ENCODE measurements at regions not wholly inside any gene's neighbourhood (a gene's known extent, or its start where the extent isn't known, plus 50 kb on each side); places are given as distances from the start of the nearest gene placed in this dataset.
"Not testable (repeated sequence)": the region's sequence is repeated elsewhere in the genome, so short reads cannot be mapped to it uniquely, and the experiment has no call there.

GRCh38 chrX:112577146-112577545 is 102.6 kb downstream of the LHFPL1 start:
- no peaks in the 10 kb centered on the region for H3K27me3 Mint-ChIP-seq
- H3K4me3 Mint-ChIP-seq, result no peak overlapping the region
- H3K36me3 Mint-ChIP-seq, result peaks cover 2% of the 10 kb centered on the region
- H3K27ac Mint-ChIP-seq, result no peak overlapping the region
- peaks cover 0 to 5% (median 3%) of the 10 kb centered on the region in 3 donors for H3K9me3 Mint-ChIP-seq
- H3K4me1 Mint-ChIP-seq, result no peaks in the 10 kb centered on the region

GRCh38 chrX:112571388-112571787 is 108.3 kb downstream of the LHFPL1 start:
- Mint-ChIP-seq H3K27me3 (no peaks in the 10 kb centered on the region), H3K9me3 (peaks cover 0 to 1% (median 1%) of the 10 kb centered on the region in 3 donors), H3K36me3 (no peaks in the 10 kb centered on the region), H3K27ac (no peak overlapping the region), H3K4me1 (no peaks in the 10 kb centered on the region), H3K4me3 (no peak overlapping the region)

- Mint-ChIP-seq H3K9me3 (peaks cover 0 to 2% (median 0%) of the 10 kb centered on the region in 3 donors), H3K36me3 (no peaks in the 10 kb centered on the region), H3K27ac (no peak overlapping the region), H3K4me3 (no peak overlapping the region), H3K4me1 (no peaks in the 10 kb centered on the region), H3K27me3 (no peaks in the 10 kb centered on the region)
Observed at GRCh38 chrX:112555831-112556230, 123.9 kb downstream of the LHFPL1 start.

GRCh38 chrX:112545051-112545450 is 134.7 kb downstream of the LHFPL1 start:
- Mint-ChIP-seq H3K9me3 (peaks cover 0 to 11% (median 0%) of the 10 kb centered on the region in 3 donors), H3K27ac (no peak overlapping the region), H3K27me3 (no peaks in the 10 kb centered on the region), H3K4me3 (no peak overlapping the region), H3K4me1 (peaks cover 0 to 1% (median 0%) of the 10 kb centered on the region in 3 donors), H3K36me3 (no peaks in the 10 kb centered on the region)

GRCh38 chrX:112536544-112536943 is 143.2 kb downstream of the LHFPL1 start:
- H3K9me3 Mint-ChIP-seq, result peaks cover 0 to 7% (median 0%) of the 10 kb centered on the region in 3 donors
- no peak overlapping the region for H3K27ac Mint-ChIP-seq
- no peak overlapping the region for H3K4me3 Mint-ChIP-seq
- no peaks in the 10 kb centered on the region for H3K27me3 Mint-ChIP-seq
- H3K36me3 Mint-ChIP-seq, result no peaks in the 10 kb centered on the region
- no peaks in the 10 kb centered on the region for H3K4me1 Mint-ChIP-seq

GRCh38 chrX:112527903-112528302 is 151.8 kb downstream of the LHFPL1 start:
- H3K4me3 Mint-ChIP-seq, result no peak overlapping the region
- H3K4me1 Mint-ChIP-seq, result no peaks in the 10 kb centered on the region
- no peaks in the 10 kb centered on the region for H3K27me3 Mint-ChIP-seq
- peaks cover 0 to 7% (median 0%) of the 10 kb centered on the region in 3 donors for H3K9me3 Mint-ChIP-seq
- H3K27ac Mint-ChIP-seq, result no peak overlapping the region
- no peaks in the 10 kb centered on the region for H3K36me3 Mint-ChIP-seq

GRCh38 chrX:112521676-112522075 is 158.1 kb downstream of the LHFPL1 start:
- no peaks in the 10 kb centered on the region for H3K27me3 Mint-ChIP-seq
- no peak overlapping the region for H3K4me3 Mint-ChIP-seq
- no peaks in the 10 kb centered on the region for H3K4me1 Mint-ChIP-seq
- H3K27ac Mint-ChIP-seq, result no peak overlapping the region
- H3K9me3 Mint-ChIP-seq, result peaks cover 0 to 7% (median 3%) of the 10 kb centered on the region in 3 donors
- no peaks in the 10 kb centered on the region for H3K36me3 Mint-ChIP-seq

GRCh38 chrX:112520124-112520523 is 159.6 kb downstream of the LHFPL1 start:
- H3K27ac Mint-ChIP-seq, result no peak overlapping the region
- no peaks in the 10 kb centered on the region for H3K27me3 Mint-ChIP-seq

GRCh38 chrX:112513154-112513553 is 166.6 kb downstream of the LHFPL1 start:
- Mint-ChIP-seq H3K27me3 (no peaks in the 10 kb centered on the region), H3K9me3 (peaks cover under 1 to 11% (median 6%) of the 10 kb centered on the region in 3 donors), H3K4me1 (no peaks in the 10 kb centered on the region), H3K27ac (no peak overlapping the region), H3K36me3 (no peaks in the 10 kb centered on the region), H3K4me3 (no peak overlapping the region)

More at GRCh38 chrX:112520124-112520523, 159.6 kb downstream of the LHFPL1 start:
- Mint-ChIP-seq H3K4me1 (no peaks in the 10 kb centered on the region), H3K4me3 (no peak overlapping the region), H3K36me3 (no peaks in the 10 kb centered on the region), H3K9me3 (peaks cover 0 to 5% (median 3%) of the 10 kb centered on the region in 3 donors)

- no peak overlapping the region for H3K4me3 Mint-ChIP-seq
- H3K27ac Mint-ChIP-seq, result no peak overlapping the region
- H3K27me3 Mint-ChIP-seq, result no peaks in the 10 kb centered on the region
- H3K4me1 Mint-ChIP-seq, result no peaks in the 10 kb centered on the region
- peaks cover 0 to 11% (median 6%) of the 10 kb centered on the region in 3 donors for H3K9me3 Mint-ChIP-seq
- H3K36me3 Mint-ChIP-seq, result no peaks in the 10 kb centered on the region
Observed at GRCh38 chrX:112512509-112512908, 167.2 kb downstream of the LHFPL1 start.

GRCh38 chrX:112510629-112511028 is 169.1 kb downstream of the LHFPL1 start:
- no peak overlapping the region for H3K27ac Mint-ChIP-seq
- no peaks in the 10 kb centered on the region for H3K36me3 Mint-ChIP-seq
- no peak overlapping the region for H3K4me3 Mint-ChIP-seq
- H3K4me1 Mint-ChIP-seq, result no peaks in the 10 kb centered on the region
- no peaks in the 10 kb centered on the region for H3K27me3 Mint-ChIP-seq
- H3K9me3 Mint-ChIP-seq, result peaks cover 0 to 11% (median 6%) of the 10 kb centered on the region in 3 donors

GRCh38 chrX:112477653-112478052 is 202.1 kb downstream of the LHFPL1 start:
- Mint-ChIP-seq H3K9me3 (peaks cover 0 to 6% (median 5%) of the 10 kb centered on the region in 3 donors), H3K27me3 (no peaks in the 10 kb centered on the region), H3K4me1 (no peaks in the 10 kb centered on the region), H3K4me3 (no peak overlapping the region), H3K36me3 (no peaks in the 10 kb centered on the region), H3K27ac (no peak overlapping the region)

GRCh38 chrX:112473654-112474053 is 206.1 kb downstream of the LHFPL1 start:
- no peak overlapping the region for H3K27ac Mint-ChIP-seq
- no peak overlapping the region for H3K4me3 Mint-ChIP-seq
- peaks cover 1% of the 10 kb centered on the region for H3K36me3 Mint-ChIP-seq
- no peaks in the 10 kb centered on the region for H3K4me1 Mint-ChIP-seq
- no peaks in the 10 kb centered on the region for H3K27me3 Mint-ChIP-seq
- no peaks in the 10 kb centered on the region for H3K9me3 Mint-ChIP-seq

GRCh38 chrX:112470551-112470950 is 209.2 kb downstream of the LHFPL1 start:
- Mint-ChIP-seq H3K27me3 (no peaks in the 10 kb centered on the region), H3K9me3 (no peaks in the 10 kb centered on the region)

GRCh38 chrX:112461949-112462450 is 217.7 kb downstream of the LHFPL1 start:
- not testable (repeated sequence) for H3K9me3 Mint-ChIP-seq, H3K27ac Mint-ChIP-seq, H3K4me1 Mint-ChIP-seq, H3K36me3 Mint-ChIP-seq, H3K4me3 Mint-ChIP-seq, H3K27me3 Mint-ChIP-seq

More at GRCh38 chrX:112470551-112470950, 209.2 kb downstream of the LHFPL1 start:
- Mint-ChIP-seq H3K4me1 (no peaks in the 10 kb centered on the region), H3K27ac (no peak overlapping the region), H3K4me3 (no peak overlapping the region), H3K36me3 (peaks cover 1% of the 10 kb centered on the region)

GRCh38 chrX:112457788-112458187 is 221.9 kb downstream of the LHFPL1 start:
- H3K9me3 Mint-ChIP-seq, result peaks cover 0 to 4% (median 0%) of the 10 kb centered on the region in 3 donors
- no peaks in the 10 kb centered on the region for H3K36me3 Mint-ChIP-seq
- no peak overlapping the region for H3K27ac Mint-ChIP-seq
- H3K27me3 Mint-ChIP-seq, result no peaks in the 10 kb centered on the region
- H3K4me1 Mint-ChIP-seq, result no peaks in the 10 kb centered on the region
- H3K4me3 Mint-ChIP-seq, result no peak overlapping the region
